T follicular helper cell (primary cell): ENCODE measurements at regions not wholly inside any gene's neighbourhood (a gene's known extent, or its start where the extent isn't known, plus 50 kb on each side); places are given as distances from the start of the nearest gene placed in this dataset.

Experiments
- DNase-seq: peaks from one replicate; pipeline ENCODE4 v3.0.0-alpha.2; 2020; ENCODE audit warnings: low read depth

DNA sequence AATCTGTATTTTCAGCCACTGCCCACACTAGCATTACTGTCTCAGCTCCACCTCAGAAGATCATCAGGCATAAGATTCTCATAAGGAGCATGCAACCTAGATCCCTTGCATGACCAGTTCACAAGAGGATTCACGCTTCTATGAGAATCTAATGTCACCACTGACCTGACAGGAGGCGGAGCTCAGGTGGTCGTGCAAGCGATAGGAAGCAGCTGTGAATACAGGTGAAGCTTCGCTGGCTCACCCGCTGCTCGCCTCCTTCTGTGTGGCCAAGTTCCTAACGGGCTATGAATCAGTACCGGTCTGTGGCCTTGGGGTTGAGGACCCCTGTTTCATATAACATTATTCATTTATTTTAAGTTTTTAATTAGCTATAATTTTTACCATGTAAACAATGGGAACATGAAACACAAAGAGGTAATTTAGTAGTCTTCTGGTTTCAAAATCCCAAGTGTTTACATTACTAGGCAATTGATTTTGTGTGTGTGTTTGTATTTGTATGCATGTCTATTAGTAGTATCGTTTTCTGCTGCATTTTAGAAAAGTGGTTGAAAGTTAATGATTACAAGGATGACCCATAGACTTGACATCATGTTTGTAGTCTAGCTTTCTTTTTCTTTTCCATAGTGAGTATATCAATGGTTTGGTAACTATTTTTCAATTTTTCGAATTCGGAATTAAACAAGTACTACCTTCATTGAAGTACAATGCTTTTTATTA is 159.4 kb downstream of the TENT4A start:
- DNase-seq = no peak

DNA sequence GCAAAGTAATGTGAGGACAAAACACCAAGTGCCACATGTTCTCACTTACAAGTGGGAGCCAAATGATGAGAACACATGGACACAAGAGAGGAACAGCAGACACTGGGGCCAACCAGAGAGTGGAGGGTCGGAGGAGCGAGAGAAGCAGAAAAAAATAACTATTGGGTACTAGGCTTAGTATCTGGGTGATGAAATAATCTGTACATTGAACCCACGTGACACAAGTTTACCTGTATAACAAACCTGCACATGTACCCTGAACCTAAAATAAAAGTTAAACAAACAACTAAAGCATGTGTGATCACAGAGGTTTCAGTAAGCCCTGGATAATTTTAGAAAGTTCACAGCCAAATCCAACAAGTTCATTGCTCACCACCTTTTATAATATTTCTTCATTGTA is 160.1 kb downstream of the TENT4A start:
- DNase-seq = no peak

DNA sequence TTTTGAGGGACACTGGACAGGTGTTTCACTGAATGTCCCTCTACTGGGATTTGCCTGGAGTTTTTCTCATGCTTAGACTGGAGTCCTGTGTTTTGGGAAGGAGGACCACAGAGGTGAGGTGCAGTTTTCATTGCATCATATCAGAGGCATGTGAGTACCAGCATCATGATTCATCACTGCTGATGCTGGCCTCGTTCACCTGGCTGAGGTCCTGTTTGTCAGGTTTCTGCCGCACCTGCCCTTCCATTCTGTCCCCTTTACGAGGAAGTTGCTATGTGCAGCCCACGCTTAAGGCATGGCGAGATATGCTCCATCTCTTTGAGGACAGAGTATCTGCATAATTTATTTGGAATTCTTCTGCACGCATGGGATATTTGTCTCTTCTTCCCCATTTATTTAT is 162.1 kb downstream of the TENT4A start:
- no peak for DNase-seq

DNA sequence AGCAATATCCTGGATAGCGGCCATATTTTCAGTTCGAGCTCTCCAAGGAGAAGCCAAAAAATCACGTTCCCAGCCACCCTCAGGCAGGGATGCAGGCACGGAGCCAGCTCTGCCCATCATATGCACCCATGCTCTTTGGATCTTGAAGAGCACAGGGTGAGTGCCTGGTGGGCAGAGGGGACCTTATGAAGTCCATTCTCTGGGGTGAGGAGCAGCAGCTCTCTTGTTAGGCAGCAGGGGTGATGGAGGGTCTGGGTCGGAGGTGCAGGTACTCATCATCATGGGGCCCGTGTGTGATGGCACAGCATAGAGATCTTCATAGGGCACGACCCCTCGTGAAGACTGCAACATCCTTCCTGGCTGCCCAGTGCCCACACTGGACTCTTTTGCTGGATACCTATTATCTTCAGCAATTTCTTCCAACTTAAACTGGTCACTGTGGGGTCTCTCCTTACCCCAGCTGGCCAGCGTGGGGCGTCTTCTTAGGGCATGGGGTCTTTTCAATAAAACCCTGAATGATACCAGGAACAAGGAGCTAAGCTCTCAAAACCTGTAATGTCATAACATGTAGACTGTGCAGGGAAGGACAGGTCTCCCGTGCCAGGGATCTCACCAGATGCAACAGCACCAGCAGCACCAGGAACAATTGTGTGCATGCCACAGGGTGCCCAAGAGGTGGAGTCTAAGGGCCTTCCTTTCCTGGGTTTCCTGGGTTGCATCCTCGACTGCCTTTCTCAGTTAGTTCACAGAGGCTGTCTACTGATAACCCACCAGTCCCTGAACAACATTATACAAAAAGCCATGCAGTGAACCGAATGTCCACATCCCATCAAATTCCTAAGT is 165.0 kb downstream of the TENT4A start:
- DNase-seq = no peak

DNA sequence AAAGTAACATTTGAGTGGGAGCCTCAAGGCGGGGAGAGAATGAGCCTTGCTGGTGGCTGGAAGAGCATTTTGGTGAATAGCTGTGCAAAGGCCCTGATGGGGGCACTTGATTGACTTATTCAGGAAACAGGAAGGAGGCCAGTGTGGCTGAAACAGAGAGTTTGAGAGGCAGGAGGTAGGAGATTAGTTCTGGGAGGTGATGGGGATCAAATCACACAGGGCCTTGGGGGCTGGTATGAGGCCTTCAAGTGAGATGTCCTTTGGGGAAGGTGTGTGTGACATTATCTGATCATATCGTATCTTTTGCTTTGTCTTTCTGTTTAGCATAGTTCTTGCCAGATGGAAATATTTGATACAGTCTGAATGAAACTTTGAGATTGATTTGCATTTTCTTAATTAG is 172.3 kb downstream of the TENT4A start:
- DNase-seq = no peak

DNA sequence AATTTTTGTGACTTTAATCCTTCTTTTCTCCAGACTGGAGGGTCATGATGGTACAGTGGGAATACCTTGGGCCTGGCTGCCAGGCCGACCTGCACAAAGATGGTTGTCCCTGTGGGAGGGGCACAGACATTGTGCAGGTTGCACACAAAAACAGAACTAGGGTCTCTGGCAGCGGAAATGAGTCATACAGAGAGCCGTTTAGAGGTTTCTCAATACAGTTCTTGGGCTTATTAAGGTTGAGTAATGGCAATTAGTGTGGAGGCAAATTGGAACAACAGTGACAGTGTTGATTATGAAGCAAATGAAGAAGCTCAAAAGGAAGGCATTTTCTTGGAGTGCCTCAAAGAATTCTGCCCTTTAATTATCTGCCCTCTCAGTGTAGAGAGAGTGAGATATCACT is 173.6 kb downstream of the TENT4A start:
- DNase-seq = no peak

DNA sequence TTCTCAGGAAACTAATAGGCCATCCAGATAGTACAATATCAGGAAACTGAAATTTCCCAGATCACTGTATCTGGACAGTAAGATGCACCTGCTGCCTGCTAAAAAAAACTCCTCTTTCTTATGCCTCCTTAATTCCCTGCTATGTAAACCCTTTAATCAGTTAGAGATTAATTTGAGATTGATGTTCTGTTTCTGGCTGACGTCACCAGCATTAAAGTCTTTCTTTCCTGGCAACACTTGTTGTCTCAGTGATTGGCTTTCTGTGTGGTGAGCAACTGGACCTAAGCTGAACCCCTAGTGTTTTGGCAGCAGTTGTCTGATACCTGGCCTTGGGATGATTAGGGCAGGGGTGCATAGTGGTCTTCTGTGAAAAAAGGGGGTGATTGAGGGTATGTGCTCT is 175.8 kb downstream of the TENT4A start:
- no peak for DNase-seq

DNA sequence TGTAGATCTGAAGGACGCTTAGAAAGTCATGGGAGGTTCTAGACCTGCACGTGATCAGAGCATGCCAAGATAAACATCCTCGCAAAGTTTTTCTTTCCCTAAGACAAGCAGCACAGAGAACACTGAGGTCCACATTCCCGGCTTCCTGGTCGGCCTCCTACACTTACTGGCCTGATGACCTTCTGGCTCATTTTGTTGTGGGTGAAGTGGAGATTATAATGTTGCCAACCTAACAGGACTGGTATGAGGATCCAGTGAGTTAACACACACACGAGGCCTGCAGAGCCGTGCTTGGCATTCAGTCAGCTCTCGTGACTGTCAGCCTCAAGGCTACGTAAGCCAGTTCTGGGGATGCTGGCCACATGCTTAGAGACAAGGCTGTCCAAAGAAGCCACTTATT is 186.0 kb downstream of the TENT4A start:
- no peak for DNase-seq

DNA sequence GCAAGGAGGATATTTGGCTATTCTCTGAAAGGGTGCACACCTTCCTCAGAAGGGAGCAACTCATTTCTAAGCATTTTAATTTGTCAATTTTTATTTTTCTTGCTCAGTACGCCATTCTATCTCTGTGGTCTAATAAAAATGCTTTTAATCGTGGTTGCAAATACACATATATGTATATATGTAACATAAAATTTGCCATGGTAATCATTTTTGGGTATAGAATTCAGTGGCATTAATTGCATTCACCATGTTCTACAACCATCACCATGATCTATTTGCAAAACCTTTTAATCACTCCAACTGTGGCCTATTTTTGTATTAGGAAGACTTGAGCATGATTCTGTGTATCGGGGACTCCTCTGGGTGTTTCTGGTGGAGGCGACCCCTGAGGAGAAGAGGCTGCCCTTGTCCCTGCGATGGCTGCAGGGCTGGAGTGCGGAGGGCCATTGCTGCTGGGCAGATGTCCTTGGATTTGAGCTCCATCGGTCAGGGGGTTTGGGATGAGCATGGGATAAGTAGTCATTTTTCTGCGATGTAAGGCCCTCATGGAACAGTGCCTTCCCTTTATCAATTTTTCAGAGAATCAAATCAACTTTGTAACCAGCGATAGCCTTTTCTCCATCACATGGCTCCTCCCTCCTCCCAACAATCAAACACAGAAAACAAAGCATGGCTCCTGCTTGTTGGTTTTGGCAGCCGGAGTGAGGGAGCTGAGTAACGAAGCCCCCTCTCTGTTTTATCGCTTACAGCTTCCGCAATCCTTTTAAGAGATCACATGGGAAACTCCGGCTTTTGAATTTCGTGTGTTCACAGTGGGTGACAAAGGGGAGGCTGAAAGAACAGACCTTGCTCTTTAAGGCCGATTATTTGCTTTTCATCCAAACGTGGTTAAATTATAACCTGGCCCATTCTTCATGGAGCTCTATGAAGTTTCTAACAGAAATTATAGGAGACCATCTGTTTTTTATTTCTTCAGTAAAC is 187.3 kb downstream of the TENT4A start:
- DNase-seq = no peak

DNA sequence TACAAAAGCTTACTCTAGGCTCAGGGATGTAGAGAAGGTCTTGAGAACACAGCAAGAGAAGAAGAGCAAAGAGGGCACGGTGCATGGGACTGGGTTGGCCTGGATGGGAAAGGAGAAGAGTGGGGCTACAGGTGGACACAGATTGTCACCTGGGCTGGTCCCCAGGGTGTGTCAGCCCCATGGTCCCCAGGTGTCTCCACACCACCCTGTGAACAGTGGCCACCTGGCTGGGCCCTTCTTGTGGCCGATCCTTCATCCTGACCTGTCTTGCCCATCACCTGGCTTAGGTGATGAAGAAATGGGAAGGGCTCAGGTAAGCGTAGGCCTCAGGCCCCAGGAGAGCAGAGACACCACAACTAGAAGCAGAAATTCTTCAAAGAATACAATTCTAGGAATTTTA is 188.9 kb downstream of the TENT4A start:
- DNase-seq = no peak

DNA sequence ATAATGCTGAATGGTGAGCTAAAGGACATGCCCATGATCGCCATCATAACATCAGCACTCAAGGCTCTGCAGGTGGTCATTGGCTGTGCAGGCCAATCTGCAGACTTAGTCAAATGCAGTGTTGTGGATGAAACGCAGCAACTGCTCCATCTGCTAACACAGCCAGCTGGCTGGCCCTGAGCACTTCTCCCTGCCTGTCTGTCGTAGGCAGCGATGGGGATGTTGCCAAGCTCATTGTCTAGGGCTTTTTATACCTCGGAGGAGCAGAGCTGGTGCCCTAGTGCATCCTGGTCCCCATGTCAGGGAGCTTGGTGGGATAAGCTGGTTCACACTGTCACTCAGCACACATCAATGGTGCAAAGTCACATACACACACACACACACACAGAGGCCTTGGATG is 189.4 kb downstream of the TENT4A start:
- DNase-seq = no peak

DNA sequence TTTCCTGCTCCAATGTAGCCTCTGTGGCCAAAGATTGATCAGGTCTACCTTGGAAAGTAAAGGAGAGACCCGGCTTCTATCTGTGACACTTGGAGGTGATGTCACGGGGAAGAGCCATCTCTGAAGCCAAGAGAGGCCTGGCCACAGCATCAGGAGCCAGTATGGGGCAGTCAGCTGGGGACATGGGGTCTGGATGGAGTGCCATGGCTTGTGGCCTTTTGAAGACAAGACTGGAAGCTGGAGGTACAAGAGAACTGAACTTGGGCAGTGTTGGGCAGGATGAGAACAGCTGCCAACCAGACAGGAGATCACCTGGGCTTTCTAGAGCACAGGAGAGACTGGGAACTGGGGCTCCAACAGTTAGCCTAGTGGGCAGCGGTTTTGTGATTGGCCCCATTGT is 190.7 kb downstream of the TENT4A start:
- DNase-seq = no peak

DNA sequence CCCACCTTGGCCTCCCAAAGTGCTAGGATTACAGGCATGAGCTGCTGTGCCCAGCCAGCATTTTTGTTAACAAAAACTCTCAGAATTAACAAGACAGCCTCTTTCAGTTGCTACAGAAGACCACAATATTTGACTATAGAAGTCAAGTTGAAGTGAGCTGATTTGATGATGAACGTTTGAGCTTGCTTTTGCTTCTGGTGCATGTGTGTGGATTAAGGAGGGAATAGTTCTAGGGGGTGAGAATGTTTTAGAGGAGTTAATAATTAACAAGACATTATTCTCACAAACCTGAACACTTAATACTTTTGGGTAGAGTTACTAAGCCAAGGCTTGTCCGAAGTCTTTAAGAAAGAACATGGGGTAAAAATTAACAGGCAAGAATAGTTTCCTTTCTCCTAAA is 191.6 kb downstream of the TENT4A start:
- no peak for DNase-seq

DNA sequence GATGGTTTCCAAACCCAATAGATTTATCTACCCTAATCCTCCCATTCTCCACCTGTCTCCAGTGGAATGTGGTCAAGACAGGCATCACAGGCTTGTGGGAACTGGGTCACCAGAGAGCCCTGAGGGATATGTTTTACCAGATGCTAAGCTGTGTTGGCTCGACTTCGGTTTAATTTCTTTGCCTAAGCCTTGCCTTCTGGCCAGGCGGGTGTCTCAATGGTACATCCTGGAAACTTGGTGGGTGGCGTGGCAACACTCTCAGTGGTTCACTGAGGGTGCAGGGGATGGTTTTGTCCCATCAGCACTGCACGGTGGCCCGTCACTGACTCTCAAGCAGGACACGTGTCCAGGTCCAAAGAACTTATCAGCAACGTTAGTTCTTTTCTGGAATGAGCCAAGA is 192.2 kb downstream of the TENT4A start:
- DNase-seq = no peak

DNA sequence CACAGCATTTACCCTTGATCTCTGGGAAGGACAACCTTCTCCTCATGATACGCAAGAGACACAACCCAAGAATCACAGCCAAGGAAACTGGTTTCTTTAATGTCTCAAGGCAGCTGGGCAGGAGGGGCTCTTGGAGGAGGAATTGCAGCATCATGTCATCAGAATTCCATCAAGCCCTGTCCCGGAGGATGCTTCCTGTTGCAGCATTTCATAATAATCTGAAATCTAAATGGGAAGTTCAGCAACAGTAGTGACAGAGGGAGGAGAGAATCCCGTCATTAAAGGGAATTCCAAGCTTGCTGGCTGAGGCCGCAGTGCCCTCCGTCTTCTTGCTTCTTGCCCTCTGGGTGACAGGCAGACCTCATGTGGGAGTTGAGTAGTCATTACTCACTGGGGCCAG is 192.7 kb downstream of the TENT4A start:
- DNase-seq = no peak

DNA sequence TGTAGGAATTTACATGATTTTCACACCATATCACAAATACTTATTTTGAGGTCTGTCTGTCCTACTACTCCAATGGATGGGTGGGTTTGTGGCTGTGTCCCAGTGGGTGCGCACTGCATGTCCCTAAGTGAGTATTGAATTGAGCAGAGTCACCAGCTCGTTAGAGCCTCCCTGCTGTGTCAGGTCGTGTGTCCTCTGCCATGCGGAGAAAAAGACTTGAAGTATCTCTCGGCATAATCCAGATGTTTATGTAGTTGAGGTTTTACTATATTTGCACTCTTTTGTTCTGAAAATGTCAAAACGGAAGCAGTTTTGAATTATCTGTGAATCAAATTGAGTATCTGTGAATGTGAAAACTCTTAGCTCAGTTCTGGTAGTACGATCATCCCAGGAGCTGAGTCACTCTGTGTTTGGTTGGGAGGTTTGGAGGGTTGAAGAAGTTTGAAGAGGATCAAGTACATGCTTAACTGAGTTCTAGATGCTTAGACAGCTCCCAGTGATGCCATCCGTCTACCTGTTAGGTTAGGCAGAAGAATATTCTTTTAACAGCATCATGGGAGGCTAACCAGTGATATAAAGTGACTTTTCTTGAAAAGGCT is 194.2 kb downstream of the TENT4A start:
- no peak for DNase-seq

DNA sequence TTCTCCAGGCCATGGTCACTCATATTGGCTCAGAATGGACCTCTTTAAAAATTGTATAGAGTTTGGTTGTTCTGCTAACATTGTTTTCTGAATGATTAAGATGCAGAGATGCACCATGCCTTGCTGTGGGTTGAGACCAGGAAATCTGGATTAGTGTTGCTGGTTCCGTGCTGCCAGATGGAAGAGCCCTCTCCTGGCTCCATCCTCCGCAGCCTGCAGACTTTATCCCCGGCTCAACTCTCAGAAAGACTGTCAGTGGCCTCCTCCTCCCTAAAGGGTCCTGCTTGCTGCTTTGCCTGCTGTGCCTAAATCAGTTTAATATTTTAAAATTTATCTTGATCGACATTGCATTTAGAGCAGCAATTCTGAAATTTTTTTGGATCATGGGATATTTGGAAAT is 196.7 kb downstream of the TENT4A start:
- no peak for DNase-seq

DNA sequence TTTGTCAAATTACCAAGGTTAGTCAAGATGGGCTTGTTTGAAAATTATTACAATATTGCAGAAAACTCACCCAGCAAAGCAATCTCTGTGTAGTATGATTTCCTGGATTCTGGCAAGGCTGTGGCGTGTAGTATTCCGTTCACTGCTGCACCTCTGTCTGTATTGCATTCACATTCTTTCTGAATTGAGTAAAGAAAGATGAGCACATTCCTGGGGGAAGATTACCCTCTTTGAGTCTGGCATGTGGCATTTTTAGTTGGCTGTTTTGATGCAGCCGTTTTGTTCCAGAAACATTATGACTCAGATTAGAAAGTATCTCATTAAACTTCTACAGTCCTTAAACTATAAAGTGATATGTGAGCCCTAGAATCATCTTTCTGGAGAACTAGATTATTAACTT is 197.7 kb downstream of the TENT4A start:
- DNase-seq = no peak

DNA sequence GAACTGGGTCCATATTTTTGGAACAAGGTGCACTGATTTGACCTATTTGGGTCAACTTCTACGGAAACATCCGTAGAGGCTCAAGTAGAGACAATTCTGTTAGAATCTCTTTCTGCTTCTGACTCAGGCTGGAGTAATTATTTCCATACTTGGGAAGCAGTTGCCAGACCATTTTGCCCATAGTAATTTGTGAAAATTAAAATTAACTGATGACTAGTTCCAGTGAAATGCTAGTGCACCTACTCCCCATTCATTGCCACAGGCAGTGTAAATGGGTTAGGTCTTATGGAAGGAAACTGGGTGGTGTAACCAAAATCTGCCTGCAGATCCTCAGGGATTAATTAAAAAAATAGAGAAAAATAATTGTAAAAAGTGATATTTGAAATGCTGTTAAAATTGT is 201.1 kb downstream of the TENT4A start:
- no peak for DNase-seq

DNA sequence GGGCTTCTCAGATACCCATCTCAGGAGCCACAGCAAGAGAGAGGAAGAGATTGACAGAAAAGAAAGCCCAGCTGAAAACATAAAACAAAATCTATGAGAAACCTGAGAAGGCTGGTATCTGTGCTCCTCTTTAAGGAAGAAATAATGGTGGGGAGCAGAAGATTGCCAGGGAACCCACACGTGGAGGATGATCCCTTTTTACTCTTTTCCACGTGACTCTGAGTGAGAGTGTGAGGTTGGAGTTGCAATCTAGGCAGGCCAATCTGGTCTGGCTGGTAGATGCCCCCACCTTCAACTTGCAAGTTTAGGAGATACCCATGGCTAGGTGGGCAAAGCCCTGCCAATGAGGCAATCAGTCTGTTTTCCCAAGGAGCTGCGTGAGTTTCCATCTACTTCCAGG is 202.3 kb downstream of the TENT4A start:
- no peak for DNase-seq

DNA sequence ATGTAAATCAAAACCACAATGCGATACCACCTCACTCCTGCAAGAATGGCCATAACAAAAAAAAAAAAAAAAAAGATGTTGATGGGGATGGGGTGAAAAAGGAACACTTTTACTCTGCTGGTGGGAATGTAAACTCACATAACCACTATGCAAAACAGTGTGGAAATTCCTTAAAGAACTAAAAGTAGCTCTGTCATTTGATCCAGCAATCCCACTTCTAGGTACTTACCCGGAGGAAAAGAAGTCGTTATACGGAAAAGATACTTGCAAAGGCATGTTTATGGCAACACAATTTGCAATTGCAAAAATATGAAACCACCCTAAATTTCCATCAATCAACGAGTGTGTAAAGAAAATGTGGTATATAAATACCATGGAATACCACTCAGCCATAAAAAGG is 205.0 kb downstream of the TENT4A start:
- DNase-seq = no peak

DNA sequence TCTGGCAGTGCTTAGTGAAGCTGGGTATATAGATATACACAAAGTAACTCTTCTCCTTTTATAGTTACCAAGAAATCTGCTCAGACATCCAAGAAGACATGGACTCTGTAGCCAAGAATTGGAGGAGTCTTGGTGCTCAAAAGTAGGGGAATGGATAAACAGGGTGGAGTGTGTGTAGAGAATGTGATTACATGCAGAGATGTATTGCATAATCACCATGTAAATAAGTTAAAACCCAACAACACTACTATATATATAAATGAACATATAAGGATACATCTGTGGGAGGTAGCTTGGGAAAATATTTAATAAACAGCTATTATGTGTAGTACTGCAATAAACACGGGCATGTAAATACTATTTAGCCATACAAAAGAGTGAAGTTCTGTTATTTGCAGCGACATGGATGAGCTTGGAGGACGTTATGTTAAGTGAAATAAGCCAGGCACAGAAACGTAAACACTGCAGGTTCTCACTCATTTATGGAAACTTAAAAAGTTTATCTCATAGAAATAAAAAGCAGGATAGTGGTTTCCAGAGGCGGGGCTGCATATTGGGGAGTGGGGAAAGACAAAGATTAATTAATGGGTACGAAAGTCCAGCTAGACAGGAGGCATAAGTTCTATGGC is 207.5 kb downstream of the TENT4A start:
- DNase-seq = no peak
